Neural progenitor cell (in vitro differentiated cells): ENCODE measurements at regions not wholly inside any gene's neighbourhood (a gene's known extent, or its start where the extent isn't known, plus 50 kb on each side); places are given as distances from the start of the nearest gene placed in this dataset.

Source experiments
- DNase-seq: peaks from one replicate; pipeline ENCODE4 v3.0.0-alpha.2; 2016; ENCODE audit warnings: low spot score
- H2AFZ ChIP-seq: fragments of 200-600 bp; sonication (generic); replicated peaks from 2 replicates; pipeline ENCODE4 v1.6.1; 2016; ENCODE audit warnings: antibody characterized with exemption
- H3F3A ChIP-seq: fragments of 200-600 bp; sonication (generic); 2 replicates; pipeline ENCODE4 v1.6.1; 2016; ENCODE audit warnings: antibody characterized with exemption, low read depth
- H3K27ac ChIP-seq: fragments of 200-600 bp; sonication (generic); 2 replicates; pipeline ENCODE4 v1.5.1; 2016; ENCODE audit warnings: mild to moderate bottlenecking
- H3K27me3 ChIP-seq: fragments of 200-600 bp; sonication (generic); 2 replicates; pipeline ENCODE4 v1.6.1; 2016; ENCODE audit warnings: mild to moderate bottlenecking, moderate library complexity
- H3K36me3 ChIP-seq: fragments of 200-600 bp; sonication (generic); 2 replicates; pipeline ENCODE4 v1.5.1; 2016
- H3K4me1 ChIP-seq: fragments of 200-600 bp; sonication (generic); 2 replicates; pipeline ENCODE4 v1.6.1; 2016; ENCODE audit warnings: mixed run types
- H3K4me2 ChIP-seq: fragments of 200-600 bp; sonication (generic); 2 replicates; pipeline ENCODE4 v1.6.1; 2016
- H3K4me3 ChIP-seq: fragments of 200-600 bp; sonication (generic); 2 replicates; pipeline ENCODE4 v1.5.1; 2016
- H3K79me2 ChIP-seq: fragments of 200-600 bp; sonication (generic); 2 replicates; pipeline ENCODE4 v1.6.1; 2016; ENCODE audit warnings: low read depth
- H3K9ac ChIP-seq: fragments of 200-600 bp; sonication (generic); 2 replicates; pipeline ENCODE4 v1.6.1; 2016
- H3K9me3 ChIP-seq: fragments of 200-600 bp; sonication (generic); 2 replicates; pipeline ENCODE4 v1.5.1; 2016; ENCODE audit warnings: low read depth
- H4K20me1 ChIP-seq: fragments of 200-600 bp; sonication (generic); 2 replicates; pipeline ENCODE4 v1.6.1; 2016; ENCODE audit warnings: low read depth
- H3K27ac Mint-ChIP-seq: 3 replicates; pipeline ENCODE4 v1.8.0; 2021; ENCODE audit warnings: mixed read lengths
- H3K27me3 Mint-ChIP-seq: 2 replicates; pipeline ENCODE4 v1.8.0; 2022; ENCODE audit warnings: low read depth, mild to moderate bottlenecking, inconsistent platforms, moderate library complexity, mixed read lengths; ENCODE audit not compliant: insufficient read depth
- H3K36me3 Mint-ChIP-seq: 3 replicates; pipeline ENCODE4 v1.8.0; 2021; ENCODE audit warnings: mixed read lengths
- H3K4me1 Mint-ChIP-seq: 3 replicates; pipeline ENCODE4 v1.8.0; 2021; ENCODE audit warnings: mixed read lengths
- H3K4me3 Mint-ChIP-seq: 3 replicates; pipeline ENCODE4 v1.8.0; 2021; ENCODE audit warnings: mild to moderate bottlenecking, moderate library complexity, mixed read lengths
- H3K9me3 Mint-ChIP-seq: 3 replicates; pipeline ENCODE4 v1.8.0; 2020; ENCODE audit warnings: mixed read lengths
- CTCF ChIP-seq: fragments of 200-600 bp; sonication (generic); IDR thresholded peaks from 2 replicates; pipeline ENCODE4 v1.5.1; 2017; ENCODE audit warnings: antibody characterized with exemption, mild to moderate bottlenecking
- EZH2 ChIP-seq: fragments of 200-600 bp; sonication (generic); IDR thresholded peaks from 2 replicates; pipeline ENCODE4 v1.6.1; 2017; ENCODE audit warnings: antibody characterized with exemption, mild to moderate bottlenecking, moderate library complexity
- EZH2phosphoT487 ChIP-seq: fragments of 200-600 bp; sonication (generic); IDR thresholded peaks from 2 replicates; pipeline ENCODE4 v1.6.1; 2017; ENCODE audit warnings: antibody characterized with exemption

GRCh38 chr5:15263406-15263805, 236.6 kb upstream of the FBXL7 start:
- no peaks in the 10 kb centered on the region for H4K20me1 ChIP-seq

GRCh38 chr5:15261269-15261995, 238.5 kb upstream of the FBXL7 start:
- H3K27me3 ChIP-seq = no peaks in the 10 kb centered on the region
- H3K27me3 Mint-ChIP-seq = no peaks in the 10 kb centered on the region
- TF ChIP-seq EZH2 = no peak
- no peak for TF ChIP-seq EZH2phosphoT487
- TF ChIP-seq CTCF = no peak
- no peaks in the 10 kb centered on the region for H3F3A ChIP-seq
- no peak overlapping the region for H2AFZ ChIP-seq
- H3K36me3 ChIP-seq = no peaks in the 10 kb centered on the region
- H3K4me3 ChIP-seq = no peak overlapping the region
- H3K79me2 ChIP-seq = no peaks in the 10 kb centered on the region
- peaks cover 12% of the 10 kb centered on the region for H3K4me1 Mint-ChIP-seq
- H3K4me2 ChIP-seq = no peak overlapping the region
- peaks cover 10% of the 10 kb centered on the region for H3K4me1 ChIP-seq
- H3K9me3 Mint-ChIP-seq = no peaks in the 10 kb centered on the region
- no peaks in the 10 kb centered on the region for H4K20me1 ChIP-seq
- H3K9me3 ChIP-seq = no peaks in the 10 kb centered on the region
- no peak overlapping the region for H3K27ac ChIP-seq
- no peaks in the 10 kb centered on the region for H3K36me3 Mint-ChIP-seq
- H3K4me3 Mint-ChIP-seq = no peak overlapping the region
- no peak overlapping the region for H3K9ac ChIP-seq
- no peak for DNase-seq
- no peak overlapping the region for H3K27ac Mint-ChIP-seq

More at GRCh38 chr5:15263406-15263805, 236.6 kb upstream of the FBXL7 start:
- H3K4me3 ChIP-seq = no peak overlapping the region
- no peak for DNase-seq
- no peaks in the 10 kb centered on the region for H3K9me3 ChIP-seq
- Mint-ChIP-seq H3K4me1 (peaks cover 12% of the 10 kb centered on the region), H3K36me3 (no peaks in the 10 kb centered on the region), H3K4me3 (no peak overlapping the region), H3K9me3 (no peaks in the 10 kb centered on the region), H3K27ac (no peak overlapping the region), H3K27me3 (no peaks in the 10 kb centered on the region)
- no peaks in the 10 kb centered on the region for H3K79me2 ChIP-seq
- no peak overlapping the region for H3K27ac ChIP-seq
- no peaks in the 10 kb centered on the region for H3K36me3 ChIP-seq
- H2AFZ ChIP-seq = peak overlapping the region; percentile 77
- TF ChIP-seq EZH2phosphoT487 (no peak), CTCF (no peak), EZH2 (no peak)
- peaks cover 10% of the 10 kb centered on the region for H3K4me1 ChIP-seq
- no peaks in the 10 kb centered on the region for H3K27me3 ChIP-seq
- no peaks in the 10 kb centered on the region for H3F3A ChIP-seq
- H3K9ac ChIP-seq = no peak overlapping the region
- H3K4me2 ChIP-seq = no peak overlapping the region

- Histone ChIP-seq H3K9ac (no peak overlapping the region), H3K4me2 (no peak overlapping the region), H3F3A (no peaks in the 10 kb centered on the region), H3K36me3 (no peaks in the 10 kb centered on the region), H3K27me3 (no peaks in the 10 kb centered on the region), H4K20me1 (no peaks in the 10 kb centered on the region), H3K27ac (no peak overlapping the region), H3K4me3 (no peak overlapping the region), H3K4me1 (peaks cover 10% of the 10 kb centered on the region), H3K9me3 (no peaks in the 10 kb centered on the region), H3K79me2 (no peaks in the 10 kb centered on the region), H2AFZ (no peak overlapping the region)
- Mint-ChIP-seq H3K27me3 (no peaks in the 10 kb centered on the region), H3K27ac (no peak overlapping the region), H3K4me3 (no peak overlapping the region), H3K4me1 (peaks cover 12% of the 10 kb centered on the region), H3K9me3 (no peaks in the 10 kb centered on the region), H3K36me3 (no peaks in the 10 kb centered on the region)
- no peak for TF ChIP-seq CTCF
- no peak for TF ChIP-seq EZH2
- no peak for TF ChIP-seq EZH2phosphoT487
- no peak for DNase-seq
These were observed 239.4 kb upstream of the FBXL7 start for GRCh38 chr5:15260356-15261268.
